Right atrium auricular region (tissue), 2 donors: ENCODE measurements at regions not wholly inside any gene's neighbourhood (a gene's known extent, or its start where the extent isn't known, plus 50 kb on each side); places are given as distances from the start of the nearest gene placed in this dataset.

Experiments
- DNase-seq: peaks from one replicate; pipeline ENCODE4 v3.0.0-alpha.2; 2019; ENCODE audit warnings: low spot score
- H3K27ac ChIP-seq, 2 donors: fragments of 200-600 bp; sonication (generic); 1 replicate in 1 of 2; 2 replicates in 1 of 2; pipeline ENCODE4 v1.5.1; 2016 to 2019
- H3K27me3 ChIP-seq, 2 donors: fragments of 200-600 bp; sonication (generic); one replicate each; pipeline versions ENCODE4 v1.5.1 to v1.6.0; 2017 to 2019
- H3K36me3 ChIP-seq: fragments of 200-600 bp; sonication (generic); one replicate; pipeline ENCODE4 v1.5.1; 2016
- H3K4me1 ChIP-seq, 2 donors: fragments of 200-600 bp; sonication (generic); one replicate each; pipeline versions ENCODE4 v1.5.1 to v1.6.0; 2017 to 2019
- H3K4me3 ChIP-seq, 2 donors: fragments of 200-600 bp; sonication (generic); 1 replicate in 1 of 2; 2 replicates in 1 of 2; pipeline ENCODE4 v1.5.1; 2017 to 2019; ENCODE audit warnings: mild to moderate bottlenecking in 1 of 2, moderate library complexity in 1 of 2
- H3K9me3 ChIP-seq, 2 donors: fragments of 200-600 bp; sonication (generic); one replicate each; pipeline ENCODE4 v1.5.1; 2019
- TF ChIP-seq, protein P1 (sequence below), 2 donors: fragments of 200-600 bp; sonication (generic); IDR thresholded peaks; one replicate each; pipeline ENCODE4 v1.5.1; 2019; ENCODE audit warnings: antibody characterized with exemption in 2 of 2

DNA sequence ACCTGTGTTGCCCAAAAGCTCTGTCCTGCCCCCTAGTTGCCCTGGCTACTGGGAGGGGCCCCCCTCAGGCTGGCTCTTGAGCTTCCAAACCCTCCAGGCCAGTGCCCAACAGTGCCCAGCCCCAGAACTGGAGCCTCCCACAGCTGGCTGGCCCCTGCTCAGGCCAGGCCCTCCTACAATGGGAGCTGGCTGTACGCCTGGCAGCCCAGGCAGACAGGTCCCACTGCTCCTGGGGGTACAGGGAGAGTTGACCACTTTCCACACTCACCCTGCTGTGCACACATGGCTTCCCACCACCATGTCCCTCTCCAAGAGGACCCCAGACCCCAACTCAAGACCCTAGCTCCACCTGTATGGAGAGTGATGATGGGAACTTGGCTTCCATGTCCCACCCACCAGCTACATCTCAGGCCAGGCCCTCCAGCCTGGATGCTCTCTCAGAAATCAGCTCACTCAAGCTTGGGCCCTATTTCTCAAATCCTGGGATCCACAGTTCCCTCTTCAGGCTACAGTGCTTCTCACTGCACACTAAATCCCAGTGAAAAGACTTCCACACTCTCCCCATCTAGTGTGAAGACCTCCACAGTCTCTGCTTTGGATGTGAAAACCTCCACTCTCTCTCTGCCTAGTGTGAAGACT is 92.6 kb downstream of the OAT start:
- H3K9me3 ChIP-seq = peaks cover 0 to 3% of the 10 kb centered on the region in 2 donors
- H3K27ac ChIP-seq = no peak overlapping the region
- H3K36me3 ChIP-seq = no peaks in the 10 kb centered on the region
- H3K4me1 ChIP-seq = no peaks in the 10 kb centered on the region
- H3K4me3 ChIP-seq = no peak overlapping the region
- DNase-seq = no peak
- TF ChIP-seq, protein P1, sequence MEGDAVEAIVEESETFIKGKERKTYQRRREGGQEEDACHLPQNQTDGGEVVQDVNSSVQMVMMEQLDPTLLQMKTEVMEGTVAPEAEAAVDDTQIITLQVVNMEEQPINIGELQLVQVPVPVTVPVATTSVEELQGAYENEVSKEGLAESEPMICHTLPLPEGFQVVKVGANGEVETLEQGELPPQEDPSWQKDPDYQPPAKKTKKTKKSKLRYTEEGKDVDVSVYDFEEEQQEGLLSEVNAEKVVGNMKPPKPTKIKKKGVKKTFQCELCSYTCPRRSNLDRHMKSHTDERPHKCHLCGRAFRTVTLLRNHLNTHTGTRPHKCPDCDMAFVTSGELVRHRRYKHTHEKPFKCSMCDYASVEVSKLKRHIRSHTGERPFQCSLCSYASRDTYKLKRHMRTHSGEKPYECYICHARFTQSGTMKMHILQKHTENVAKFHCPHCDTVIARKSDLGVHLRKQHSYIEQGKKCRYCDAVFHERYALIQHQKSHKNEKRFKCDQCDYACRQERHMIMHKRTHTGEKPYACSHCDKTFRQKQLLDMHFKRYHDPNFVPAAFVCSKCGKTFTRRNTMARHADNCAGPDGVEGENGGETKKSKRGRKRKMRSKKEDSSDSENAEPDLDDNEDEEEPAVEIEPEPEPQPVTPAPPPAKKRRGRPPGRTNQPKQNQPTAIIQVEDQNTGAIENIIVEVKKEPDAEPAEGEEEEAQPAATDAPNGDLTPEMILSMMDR (IDR thresholded peaks at IDR 0.05) = no peak
- no peaks in the 10 kb centered on the region for H3K27me3 ChIP-seq

DNA sequence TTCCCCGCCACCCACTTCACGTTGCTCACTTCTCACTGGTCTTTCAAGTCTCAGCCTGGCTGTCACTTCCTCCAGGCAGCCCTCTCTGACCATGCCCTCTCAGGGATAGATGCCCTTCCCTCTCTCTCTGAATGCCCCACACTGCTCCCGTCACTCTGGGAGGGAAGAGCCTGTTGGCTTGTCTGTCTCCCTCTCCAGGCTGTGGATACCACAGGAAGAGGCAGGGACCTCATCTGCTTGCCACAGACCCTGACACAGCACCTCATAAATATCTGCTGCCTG is 93.1 kb downstream of the OAT start:
- Histone ChIP-seq H3K27me3 (no peaks in the 10 kb centered on the region), H3K4me3 (no peak overlapping the region), H3K9me3 (no peaks in the 10 kb centered on the region), H3K4me1 (no peaks in the 10 kb centered on the region), H3K27ac (no peak overlapping the region), H3K36me3 (no peaks in the 10 kb centered on the region)
- DNase-seq = no peak
- TF ChIP-seq, protein P1 (IDR thresholded peaks at IDR 0.05) = no peak

DNA sequence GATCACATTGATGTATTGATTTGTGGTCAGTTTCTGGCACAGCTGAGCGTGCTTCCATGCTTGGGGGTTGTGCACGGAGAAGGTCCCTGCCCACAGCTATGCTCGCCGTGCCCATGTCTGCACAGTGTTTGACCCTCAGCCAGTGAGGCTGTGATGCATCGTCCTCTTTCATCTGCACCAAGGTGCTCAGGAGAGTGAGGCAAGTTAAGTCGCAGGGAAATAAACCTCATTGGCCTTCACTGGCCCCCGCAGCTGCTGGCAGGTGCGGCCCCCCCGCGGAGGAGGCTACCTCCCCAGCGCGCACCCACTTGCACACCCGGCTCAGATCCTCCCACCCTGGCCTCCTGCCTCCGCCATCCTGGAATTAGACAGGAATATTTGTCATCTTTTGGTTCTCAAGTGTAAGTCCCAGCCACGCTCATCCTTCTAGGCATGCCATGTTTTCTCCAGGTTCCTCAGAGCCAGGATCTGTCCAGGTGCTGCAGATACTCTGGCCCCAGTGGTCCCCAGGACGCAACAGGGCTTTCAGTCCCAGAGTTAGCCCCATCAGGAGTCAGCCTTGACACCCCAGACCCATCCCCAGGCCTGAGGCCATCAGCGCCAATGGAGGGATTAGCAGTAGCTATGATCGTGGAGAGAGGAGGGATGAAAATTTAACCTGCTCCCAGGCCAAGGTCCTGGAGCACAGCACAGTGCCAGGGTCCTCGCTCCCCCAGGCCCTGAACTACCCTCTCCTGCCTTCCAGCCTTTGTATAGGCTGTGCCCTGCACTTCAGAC is 93.7 kb downstream of the OAT start:
- DNase-seq = no peak
- Histone ChIP-seq H3K27me3 (no peaks in the 10 kb centered on the region), H3K4me1 (no peaks in the 10 kb centered on the region), H3K27ac (no peak overlapping the region), H3K4me3 (no peak overlapping the region), H3K9me3 (no peaks in the 10 kb centered on the region), H3K36me3 (no peaks in the 10 kb centered on the region)
- TF ChIP-seq, protein P1 (IDR thresholded peaks at IDR 0.05) = no peak

DNA sequence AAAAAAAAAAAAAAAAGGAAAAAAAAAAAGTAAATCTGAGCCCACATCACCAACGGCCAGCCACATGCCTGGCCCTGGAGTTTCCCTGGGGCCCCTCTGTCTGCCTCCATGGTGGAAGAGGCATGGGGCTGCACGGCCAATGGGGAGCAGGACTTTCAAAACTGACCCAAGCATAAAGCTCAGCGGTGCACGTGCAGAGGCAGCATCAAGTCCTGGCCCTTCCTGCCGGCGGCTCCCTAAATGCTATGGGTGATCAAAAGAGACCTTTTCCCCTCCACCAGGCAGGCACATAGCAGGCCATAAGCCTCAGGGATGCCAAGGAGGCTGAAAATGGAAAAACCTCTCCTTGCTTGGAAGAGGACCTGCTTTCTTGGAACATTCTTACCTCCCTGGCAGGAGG is 94.3 kb downstream of the OAT start:
- TF ChIP-seq, protein P1 (IDR thresholded peaks at IDR 0.05) = no peak
- no peak for DNase-seq
- Histone ChIP-seq H3K4me3 (no peak overlapping the region), H3K4me1 (no peaks in the 10 kb centered on the region), H3K9me3 (no peaks in the 10 kb centered on the region), H3K27me3 (no peaks in the 10 kb centered on the region), H3K36me3 (no peaks in the 10 kb centered on the region), H3K27ac (no peak overlapping the region)

DNA sequence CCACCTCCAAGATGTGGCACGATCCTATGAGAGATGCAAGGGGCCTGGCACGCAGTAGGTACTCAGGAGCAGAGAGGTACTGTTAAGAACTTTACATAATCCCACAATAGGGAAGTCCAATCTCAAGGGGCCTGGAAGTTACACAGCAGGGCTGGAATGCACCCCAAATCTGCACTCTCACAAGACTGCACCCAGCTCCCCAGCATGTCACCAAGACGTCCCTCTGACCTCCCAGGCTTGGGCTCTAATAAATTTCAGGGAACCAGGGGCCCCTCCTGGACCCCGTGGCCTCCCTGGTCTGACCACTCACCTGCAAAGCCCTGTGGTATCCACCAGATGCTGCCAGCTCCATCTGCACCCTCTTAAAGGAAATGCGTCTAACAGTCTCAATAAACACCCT is 94.9 kb downstream of the OAT start:
- DNase-seq = no peak
- Histone ChIP-seq H3K4me3 (no peak overlapping the region), H3K9me3 (peaks cover 0 to 1% of the 10 kb centered on the region in 2 donors), H3K4me1 (no peaks in the 10 kb centered on the region), H3K27me3 (no peaks in the 10 kb centered on the region), H3K36me3 (no peaks in the 10 kb centered on the region), H3K27ac (no peak overlapping the region)
- TF ChIP-seq, protein P1 (IDR thresholded peaks at IDR 0.05) = no peak
